ENCODE measurements at regions not wholly inside any gene's neighbourhood (a gene's known extent, or its start where the extent isn't known, plus 50 kb on each side); places are given as distances from the start of the nearest gene placed in this dataset.

GRCh38 chr1:34476371-34476770 lies 278.5 kb upstream of the GJB5 start:
- no peak for TF ChIP-seq POLR2A (IDR thresholded peaks at IDR 0.05; ENCODE audit: low read depth)
- no peak for TF ChIP-seq POLR2AphosphoS5 (IDR thresholded peaks at IDR 0.05)

Data from esophagus muscularis mucosa (tissue), 2 donors.